GM12872 (cell line): ENCODE measurements at regions not wholly inside any gene's neighbourhood (a gene's known extent, or its start where the extent isn't known, plus 50 kb on each side); places are given as distances from the start of the nearest gene placed in this dataset.

Source experiments
- TF ChIP-seq, protein P1 (sequence below): IDR thresholded peaks from 3 replicates; pipeline ENCODE4 v1.5.1; 2011; ENCODE audit warnings: low read depth, mild to moderate bottlenecking, low read length, moderate library complexity; ENCODE audit not compliant: insufficient read depth

DNA sequence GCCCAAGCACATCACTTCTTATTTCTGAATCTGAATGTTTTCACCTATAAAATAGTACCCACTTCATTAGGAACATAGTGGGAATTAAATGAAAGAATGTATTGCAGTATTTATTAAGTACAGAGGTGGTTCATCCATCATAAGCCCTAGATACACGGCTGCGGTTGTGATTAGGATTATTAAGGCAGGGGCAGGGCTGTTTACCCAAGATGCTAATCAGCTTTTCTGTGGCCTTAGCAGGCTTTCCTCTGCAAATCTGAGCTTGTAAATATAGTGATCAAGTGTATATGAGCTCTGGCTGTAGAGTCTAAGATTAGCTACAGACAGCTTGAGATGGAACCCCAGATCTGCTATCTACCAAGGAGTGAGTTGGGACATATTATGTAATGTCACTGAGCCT lies 124.1 kb upstream of the ADRA1B start:
- TF ChIP-seq, protein P1, sequence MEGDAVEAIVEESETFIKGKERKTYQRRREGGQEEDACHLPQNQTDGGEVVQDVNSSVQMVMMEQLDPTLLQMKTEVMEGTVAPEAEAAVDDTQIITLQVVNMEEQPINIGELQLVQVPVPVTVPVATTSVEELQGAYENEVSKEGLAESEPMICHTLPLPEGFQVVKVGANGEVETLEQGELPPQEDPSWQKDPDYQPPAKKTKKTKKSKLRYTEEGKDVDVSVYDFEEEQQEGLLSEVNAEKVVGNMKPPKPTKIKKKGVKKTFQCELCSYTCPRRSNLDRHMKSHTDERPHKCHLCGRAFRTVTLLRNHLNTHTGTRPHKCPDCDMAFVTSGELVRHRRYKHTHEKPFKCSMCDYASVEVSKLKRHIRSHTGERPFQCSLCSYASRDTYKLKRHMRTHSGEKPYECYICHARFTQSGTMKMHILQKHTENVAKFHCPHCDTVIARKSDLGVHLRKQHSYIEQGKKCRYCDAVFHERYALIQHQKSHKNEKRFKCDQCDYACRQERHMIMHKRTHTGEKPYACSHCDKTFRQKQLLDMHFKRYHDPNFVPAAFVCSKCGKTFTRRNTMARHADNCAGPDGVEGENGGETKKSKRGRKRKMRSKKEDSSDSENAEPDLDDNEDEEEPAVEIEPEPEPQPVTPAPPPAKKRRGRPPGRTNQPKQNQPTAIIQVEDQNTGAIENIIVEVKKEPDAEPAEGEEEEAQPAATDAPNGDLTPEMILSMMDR: no peak

DNA sequence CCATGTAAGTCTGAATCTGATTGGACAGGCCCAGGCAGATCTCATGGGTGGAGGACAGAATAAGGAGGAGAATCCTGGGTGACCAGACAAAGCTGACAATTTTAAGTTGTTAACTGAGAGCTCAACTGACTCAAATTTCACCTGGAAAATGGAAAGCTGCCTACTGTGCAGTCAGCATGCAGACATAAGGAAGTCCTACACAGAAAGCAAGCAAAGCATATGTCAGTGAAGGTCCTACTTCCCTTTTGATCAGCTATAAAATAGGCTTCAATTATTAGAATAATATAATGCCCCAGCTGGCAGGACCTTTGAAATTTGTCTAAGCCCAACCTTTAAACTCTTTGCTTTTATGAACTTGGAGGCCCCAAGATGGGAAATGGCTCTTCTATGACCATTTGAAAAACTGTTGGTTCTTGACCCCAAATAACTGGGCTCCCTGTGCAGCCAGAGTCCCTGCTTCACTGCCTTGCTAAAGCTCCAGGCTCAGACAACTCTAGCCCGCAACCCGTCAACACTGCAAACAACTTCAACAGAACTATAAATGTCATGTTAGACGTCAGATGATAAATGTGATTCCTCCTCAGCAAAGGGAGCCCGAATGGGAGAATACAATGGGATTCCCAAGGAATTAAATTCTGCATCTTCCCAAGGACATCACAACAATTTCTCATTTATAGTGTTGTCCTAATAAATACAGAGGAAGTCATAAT lies 118.9 kb upstream of the ADRA1B start:
- TF ChIP-seq, protein P1: no peak

DNA sequence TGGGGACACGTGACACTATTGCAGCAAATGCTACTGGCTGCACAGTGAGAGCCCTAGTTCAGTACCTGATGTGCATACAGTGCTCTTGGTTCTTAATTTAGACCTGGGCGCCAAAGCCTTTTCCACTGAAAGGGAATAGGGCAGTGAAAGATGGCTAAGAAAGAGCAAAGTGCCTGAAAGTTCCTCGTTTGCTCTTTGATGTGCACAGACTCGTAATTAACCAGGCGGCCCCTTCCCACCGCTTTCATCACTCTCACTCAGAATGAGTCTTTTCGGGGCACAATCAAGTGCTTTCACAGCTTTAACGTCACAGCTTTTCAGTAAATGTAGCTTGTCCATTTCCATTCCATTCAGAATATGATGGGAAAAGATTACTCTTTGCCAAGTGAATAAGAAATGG lies 116.6 kb upstream of the ADRA1B start:
- TF ChIP-seq, protein P1: no peak

DNA sequence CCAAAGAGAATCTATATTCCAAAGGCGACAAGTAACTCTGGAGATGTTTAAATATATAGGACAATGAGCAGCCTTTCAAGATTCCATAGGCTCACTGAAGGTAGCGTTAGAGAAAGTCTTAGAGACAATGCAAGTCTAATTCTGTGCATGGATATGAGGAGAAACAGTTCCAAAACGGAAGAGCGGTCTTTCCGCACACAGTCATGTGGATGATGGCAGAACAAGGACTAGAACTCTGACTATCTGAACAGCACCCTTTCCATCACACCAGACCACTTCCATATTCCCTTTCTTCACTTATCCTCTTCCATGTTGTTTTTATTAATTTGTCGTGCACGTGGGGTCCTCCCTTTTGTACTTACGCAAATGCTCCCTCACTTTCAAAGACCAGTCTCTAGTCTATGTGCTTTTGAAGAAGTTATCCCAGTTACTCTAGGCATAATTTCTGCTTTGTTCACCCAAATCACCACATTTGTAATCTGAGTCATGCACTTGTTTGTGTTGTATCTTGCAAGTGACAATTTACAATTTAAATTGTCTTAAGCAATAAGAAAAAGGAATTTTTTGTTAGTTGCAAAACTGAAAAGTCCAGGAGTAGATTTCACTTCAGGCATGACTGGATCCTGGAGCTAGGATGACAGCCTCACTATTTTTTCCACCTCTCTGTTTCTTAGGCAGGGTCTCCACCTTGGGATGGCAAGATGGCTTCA lies 116.0 kb upstream of the ADRA1B start:
- TF ChIP-seq, protein P1: no peak

DNA sequence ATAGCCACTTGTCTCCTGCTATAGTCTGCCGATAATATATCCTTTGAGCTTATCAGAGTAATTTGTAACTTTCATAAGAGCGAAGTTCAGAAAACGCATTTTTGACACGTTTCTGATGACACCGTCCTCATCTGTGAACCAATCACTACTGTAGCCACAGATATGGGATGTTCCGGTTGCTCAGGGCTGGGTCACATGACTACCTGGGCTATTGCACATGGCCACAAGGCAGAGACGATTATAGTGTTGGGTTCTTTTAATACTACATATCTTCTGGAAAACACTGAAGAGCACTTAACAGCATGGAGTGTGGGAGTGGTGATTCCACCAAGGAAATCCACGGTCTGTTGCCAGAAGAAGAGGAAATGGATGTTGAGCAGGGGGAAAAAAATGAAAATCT lies 115.0 kb upstream of the ADRA1B start:
- TF ChIP-seq, protein P1: no peak

DNA sequence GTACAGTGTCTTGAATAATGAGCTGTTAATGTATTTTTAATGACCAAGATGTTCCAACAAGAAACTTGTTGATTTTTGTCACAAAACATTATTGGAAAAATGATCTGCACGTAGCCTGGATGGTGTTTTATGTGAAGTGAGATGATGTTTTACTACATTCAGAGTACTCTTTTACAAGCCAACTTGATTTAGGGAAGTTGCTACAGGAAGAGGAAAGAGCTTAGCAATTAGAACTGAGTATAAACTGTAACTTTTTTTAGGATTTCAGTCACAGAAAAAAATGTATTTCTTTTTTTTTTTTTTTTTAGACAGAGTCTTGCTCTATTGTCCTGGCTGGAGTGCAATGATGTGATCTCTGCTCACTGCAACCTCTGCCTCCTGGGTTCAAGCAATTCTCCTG lies 113.6 kb upstream of the ADRA1B start:
- TF ChIP-seq, protein P1: no peak

DNA sequence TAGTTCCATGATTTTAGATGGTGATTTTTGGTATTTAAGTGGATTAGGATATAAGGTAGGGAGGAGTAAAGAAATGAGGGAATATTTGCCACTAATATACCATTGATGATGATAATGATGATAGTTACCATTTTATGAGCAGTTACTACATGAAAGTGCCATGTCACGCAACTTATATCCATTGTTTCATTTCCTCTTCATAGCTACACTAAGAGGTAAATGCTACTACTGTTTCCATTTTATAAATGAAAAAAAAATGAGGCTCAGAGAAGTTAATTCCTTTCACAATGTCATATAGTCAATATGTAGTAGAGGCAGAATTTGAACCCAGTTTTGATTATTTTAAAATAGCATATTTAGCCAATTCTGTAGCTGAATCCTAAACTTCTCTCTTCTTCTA lies 112.2 kb upstream of the ADRA1B start:
- TF ChIP-seq, protein P1: no peak
